Thyroid gland (tissue), 4 donors: ENCODE measurements at regions not wholly inside any gene's neighbourhood (a gene's known extent, or its start where the extent isn't known, plus 50 kb on each side); places are given as distances from the start of the nearest gene placed in this dataset.
"Not testable (repeated sequence)": the region's sequence is repeated elsewhere in the genome, so short reads cannot be mapped to it uniquely, and the experiment has no call there.

Experiments
- POLR2A ChIP-seq, 2 donors: fragments of 450-650 bp; IDR thresholded peaks; one replicate each; pipeline ENCODE4 v1.6.1; 2017; ENCODE audit warnings: antibody characterized with exemption in 2 of 2, mild to moderate bottlenecking in 2 of 2, moderate library complexity in 1 of 2
- TF ChIP-seq, protein P1 (sequence below), 6 experiments: fragments of 200-600 bp in 3 of 6; fragments of 450-650 bp in 3 of 6; sonication (generic) in 3 of 6; IDR thresholded peaks; one replicate each; pipeline ENCODE4 v1.5.1; 2016 to 2019; ENCODE audit warnings: antibody characterized with exemption in 6 of 6, mild to moderate bottlenecking in 2 of 6, inconsistent platforms in 1 of 6, moderate library complexity in 1 of 6

DNA sequence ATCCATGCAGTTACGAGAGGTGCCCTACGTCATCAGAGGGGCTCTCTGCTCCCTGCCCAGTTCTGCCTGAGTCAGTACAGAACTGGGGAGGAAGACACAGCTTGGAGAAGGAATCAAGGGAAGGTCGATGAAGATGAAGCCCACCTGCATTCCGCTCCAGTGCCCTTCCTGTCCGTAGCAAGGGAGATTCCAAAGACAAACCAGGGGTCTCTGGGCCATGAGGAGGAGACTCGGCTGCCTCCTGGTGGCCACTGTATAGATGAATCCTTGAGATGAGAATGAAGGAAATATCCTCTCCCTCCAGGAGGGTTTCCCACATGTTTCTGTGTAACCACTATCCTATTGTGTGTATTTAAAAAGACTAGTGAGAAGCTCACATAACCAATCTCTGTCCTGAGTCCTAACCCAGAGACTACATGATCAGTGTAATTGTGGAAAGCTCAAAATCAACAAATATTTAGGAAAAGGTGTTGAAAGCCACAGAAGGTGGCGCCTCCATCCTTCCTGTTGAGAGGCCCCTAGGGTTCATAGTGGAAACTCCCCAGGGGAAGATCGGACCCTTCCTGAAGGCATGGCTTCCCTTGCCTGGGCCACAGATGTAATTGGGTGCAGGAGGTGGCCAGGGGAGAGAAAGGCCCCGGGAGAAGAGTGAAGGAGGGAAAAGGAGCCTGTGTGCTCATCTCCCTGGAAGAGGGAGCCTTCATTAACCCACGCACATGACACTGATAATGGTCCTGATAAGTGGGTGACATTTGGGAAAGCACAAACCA lies 67.0 kb upstream of the LYZL2 start:
- TF ChIP-seq, protein P1, sequence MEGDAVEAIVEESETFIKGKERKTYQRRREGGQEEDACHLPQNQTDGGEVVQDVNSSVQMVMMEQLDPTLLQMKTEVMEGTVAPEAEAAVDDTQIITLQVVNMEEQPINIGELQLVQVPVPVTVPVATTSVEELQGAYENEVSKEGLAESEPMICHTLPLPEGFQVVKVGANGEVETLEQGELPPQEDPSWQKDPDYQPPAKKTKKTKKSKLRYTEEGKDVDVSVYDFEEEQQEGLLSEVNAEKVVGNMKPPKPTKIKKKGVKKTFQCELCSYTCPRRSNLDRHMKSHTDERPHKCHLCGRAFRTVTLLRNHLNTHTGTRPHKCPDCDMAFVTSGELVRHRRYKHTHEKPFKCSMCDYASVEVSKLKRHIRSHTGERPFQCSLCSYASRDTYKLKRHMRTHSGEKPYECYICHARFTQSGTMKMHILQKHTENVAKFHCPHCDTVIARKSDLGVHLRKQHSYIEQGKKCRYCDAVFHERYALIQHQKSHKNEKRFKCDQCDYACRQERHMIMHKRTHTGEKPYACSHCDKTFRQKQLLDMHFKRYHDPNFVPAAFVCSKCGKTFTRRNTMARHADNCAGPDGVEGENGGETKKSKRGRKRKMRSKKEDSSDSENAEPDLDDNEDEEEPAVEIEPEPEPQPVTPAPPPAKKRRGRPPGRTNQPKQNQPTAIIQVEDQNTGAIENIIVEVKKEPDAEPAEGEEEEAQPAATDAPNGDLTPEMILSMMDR (IDR thresholded peaks at IDR 0.05), result not testable (repeated sequence)
- TF ChIP-seq POLR2A (IDR thresholded peaks at IDR 0.05), result not testable (repeated sequence)
